Uterus (tissue), 2 donors: ENCODE measurements at regions not wholly inside any gene's neighbourhood (a gene's known extent, or its start where the extent isn't known, plus 50 kb on each side); places are given as distances from the start of the nearest gene placed in this dataset.

Experiments
- CTCF ChIP-seq, 4 experiments: fragments of 200-600 bp in 2 of 4; fragments of 450-650 bp in 2 of 4; sonication (generic) in 2 of 4; IDR thresholded peaks; one replicate each; pipeline ENCODE4 v1.5.1; 2016 to 2019; ENCODE audit warnings: antibody characterized with exemption in 4 of 4, mild to moderate bottlenecking in 2 of 4, moderate library complexity in 1 of 4
- POLR2A ChIP-seq, 2 donors: fragments of 450-650 bp; IDR thresholded peaks; one replicate each; pipeline ENCODE4 v1.6.1; 2016; ENCODE audit warnings: antibody characterized with exemption in 2 of 2, mild to moderate bottlenecking in 1 of 2, moderate library complexity in 1 of 2

- TF ChIP-seq CTCF (IDR thresholded peaks at IDR 0.05) (no peak), POLR2A (IDR thresholded peaks at IDR 0.05) (no peak)
These were observed 528.2 kb downstream of the MRPL39 start for GRCh38 chr21:25079053-25079452.
